ENCODE measurements at regions not wholly inside any gene's neighbourhood (a gene's known extent, or its start where the extent isn't known, plus 50 kb on each side); places are given as distances from the start of the nearest gene placed in this dataset.
A peak's percentile ranks its signal among the peaks of the same experiment; 100 is the strongest.

GRCh38 chr6:164417537-164418261 lies 891.7 kb downstream of the C6orf118 start:
- no peak for TF ChIP-seq SAP30 (IDR thresholded peaks at IDR 0.05; ENCODE audit: borderline replicate concordance, insufficient read depth, low read depth, low read length, poor library complexity, severe bottlenecking)
- no peak for TF ChIP-seq ARHGAP35 (IDR thresholded peaks at IDR 0.05; ENCODE audit: partially characterized antibody)
- peak in 2 of 3 experiments; percentile 11 to 17; a peak in 1 of 6 replicates for TF ChIP-seq CTCF (IDR thresholded peaks at IDR 0.05 in 2 of 3, conservative IDR thresholded peaks at IDR 0.05 in 1 of 3; ENCODE audit: insufficient read depth in 2 of 3, low read depth in 1 of 3, low read length in 3 of 3)
- TF ChIP-seq USF2 (CRISPR knock-in tag; IDR thresholded peaks at IDR 0.05): no peak
- TF ChIP-seq REST (IDR thresholded peaks at IDR 0.05; ENCODE audit: borderline replicate concordance): no peak
- TF ChIP-seq REST (CRISPR knock-in tag; IDR thresholded peaks at IDR 0.05; ENCODE audit: low read depth): no peak
- no peak for TF ChIP-seq EGR1 (conservative IDR thresholded peaks at IDR 0.05)

Measured in K562 (cell line).